T-helper 2 cell treated with Interferon-gamma antibody and Interleukin-4, amounts not matched to agents 5 μg/mL and 100 μg/mL, for 36 hours (primary cell): ENCODE measurements at regions not wholly inside any gene's neighbourhood (a gene's known extent, or its start where the extent isn't known, plus 50 kb on each side); places are given as distances from the start of the nearest gene placed in this dataset.

Experiments used
- DNase-seq: peaks from one replicate; pipeline ENCODE4 v3.0.0; 2021; ENCODE audit warnings: low spot score
- H3K27ac Mint-ChIP-seq: one replicate; pipeline ENCODE4 v1.8.0; 2021; ENCODE audit warnings: mild to moderate bottlenecking, mixed read lengths
- H3K27me3 Mint-ChIP-seq: one replicate; pipeline ENCODE4 v1.8.0; 2021; ENCODE audit warnings: low read depth, mixed read lengths
- H3K36me3 Mint-ChIP-seq: one replicate; pipeline ENCODE4 v1.8.0; 2021; ENCODE audit warnings: low read depth, mixed read lengths
- H3K4me1 Mint-ChIP-seq: one replicate; pipeline ENCODE4 v1.8.0; 2021; ENCODE audit warnings: low read depth, mixed read lengths
- H3K4me3 Mint-ChIP-seq: one replicate; pipeline ENCODE4 v1.8.0; 2022; ENCODE audit warnings: mild to moderate bottlenecking, moderate library complexity, mixed read lengths
- H3K9me3 Mint-ChIP-seq: one replicate; pipeline ENCODE4 v1.8.0; 2021; ENCODE audit warnings: mixed read lengths

DNA sequence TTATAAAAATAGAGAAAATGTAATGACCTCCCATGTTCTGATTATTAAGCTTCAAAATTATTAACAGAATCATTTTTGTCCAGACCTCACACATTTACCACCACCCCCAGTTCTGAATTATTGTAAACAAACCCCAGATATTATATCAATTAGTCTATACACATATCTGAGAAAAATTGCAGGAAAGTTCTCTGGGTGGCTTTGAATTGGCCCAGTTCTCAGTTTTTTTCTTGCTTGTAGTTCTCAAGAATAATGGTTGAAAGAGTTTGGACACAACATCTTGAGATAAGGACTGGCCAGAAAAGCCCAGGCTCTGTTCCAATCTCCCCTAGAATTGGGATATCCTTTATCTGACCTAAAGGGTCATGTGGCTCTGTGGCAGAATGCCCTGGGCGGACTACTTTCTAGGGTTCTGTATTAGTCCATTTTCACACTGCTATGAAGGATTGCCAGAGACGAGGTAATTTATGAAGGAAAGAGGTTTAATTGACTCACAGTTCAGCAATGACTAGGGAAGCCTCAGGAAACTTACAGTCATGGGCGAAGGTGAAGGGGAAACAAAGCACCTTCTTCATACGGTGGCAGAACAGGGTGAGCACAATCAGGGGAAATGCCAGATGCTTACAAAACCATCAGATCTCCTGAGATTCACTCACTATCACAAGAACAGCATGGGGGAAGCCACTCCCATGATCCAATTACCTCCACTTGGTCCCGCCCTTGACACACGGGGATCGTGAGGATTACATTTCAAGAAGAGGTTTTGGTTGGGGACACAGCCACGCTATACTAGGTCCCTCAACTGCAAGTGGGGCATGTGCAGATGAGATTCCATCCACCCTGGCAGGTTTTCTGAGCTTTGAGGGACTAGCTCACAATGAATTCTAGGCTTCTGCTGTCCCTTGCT lies 1504.6 kb upstream of the FLRT2 start:
- peaks cover 30% of the 10 kb centered on the region for H3K9me3 Mint-ChIP-seq
- no peak for DNase-seq
- H3K4me1 Mint-ChIP-seq = no peaks in the 10 kb centered on the region
- no peaks in the 10 kb centered on the region for H3K36me3 Mint-ChIP-seq
- no peak overlapping the region for H3K4me3 Mint-ChIP-seq
- H3K27ac Mint-ChIP-seq = no peak overlapping the region
- H3K27me3 Mint-ChIP-seq = no peaks in the 10 kb centered on the region

DNA sequence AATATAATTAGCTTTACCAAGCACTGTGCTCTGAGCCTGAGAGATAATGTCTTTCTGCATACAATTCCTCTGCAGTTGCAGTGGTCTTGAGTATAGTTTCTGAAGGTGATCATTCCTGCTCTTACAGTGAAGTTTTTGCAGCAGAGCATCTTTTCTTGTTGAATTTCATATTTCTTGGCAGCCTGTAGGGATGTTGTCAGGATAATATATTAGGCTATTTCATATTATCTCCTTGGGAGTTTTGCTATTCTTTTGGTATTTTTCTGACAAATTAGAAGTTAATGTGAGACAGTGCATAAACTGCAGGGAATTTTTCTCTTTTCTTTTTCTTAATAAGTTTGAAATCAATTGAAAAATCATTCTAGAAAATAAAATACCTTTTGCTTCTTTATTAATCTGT lies 1502.6 kb upstream of the FLRT2 start:
- Mint-ChIP-seq H3K4me1 (no peaks in the 10 kb centered on the region), H3K27me3 (no peaks in the 10 kb centered on the region), H3K9me3 (peaks cover 20% of the 10 kb centered on the region), H3K36me3 (no peaks in the 10 kb centered on the region), H3K4me3 (no peak overlapping the region), H3K27ac (no peak overlapping the region)
- no peak for DNase-seq

DNA sequence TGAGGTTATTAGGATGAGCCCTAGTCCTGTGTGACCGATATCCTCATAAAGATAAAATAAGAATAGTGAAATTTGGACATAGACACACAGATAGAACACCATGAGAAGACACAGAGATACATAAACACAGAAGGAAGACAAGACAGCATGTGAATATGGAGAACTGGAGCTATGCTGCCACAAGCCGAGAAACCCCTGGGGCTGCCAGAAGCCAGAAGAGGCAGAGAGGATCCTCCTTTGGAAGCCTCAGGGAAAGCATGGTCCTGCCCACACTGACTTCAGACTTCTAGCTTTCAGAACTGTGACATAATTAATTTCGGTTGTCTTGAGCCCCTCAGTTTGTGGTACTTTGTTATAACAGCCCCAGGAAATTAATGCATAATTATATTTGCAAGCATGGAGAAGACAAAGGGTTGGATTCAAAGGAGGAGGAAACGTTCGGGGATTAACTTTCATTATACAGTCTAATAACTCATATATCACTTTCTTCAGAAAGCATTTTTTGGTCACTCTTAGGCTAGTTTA lies 1501.8 kb upstream of the FLRT2 start:
- no peak overlapping the region for H3K27ac Mint-ChIP-seq
- peaks cover 20% of the 10 kb centered on the region for H3K9me3 Mint-ChIP-seq
- no peaks in the 10 kb centered on the region for H3K4me1 Mint-ChIP-seq
- H3K27me3 Mint-ChIP-seq = no peaks in the 10 kb centered on the region
- H3K4me3 Mint-ChIP-seq = no peak overlapping the region
- no peak for DNase-seq
- no peaks in the 10 kb centered on the region for H3K36me3 Mint-ChIP-seq

DNA sequence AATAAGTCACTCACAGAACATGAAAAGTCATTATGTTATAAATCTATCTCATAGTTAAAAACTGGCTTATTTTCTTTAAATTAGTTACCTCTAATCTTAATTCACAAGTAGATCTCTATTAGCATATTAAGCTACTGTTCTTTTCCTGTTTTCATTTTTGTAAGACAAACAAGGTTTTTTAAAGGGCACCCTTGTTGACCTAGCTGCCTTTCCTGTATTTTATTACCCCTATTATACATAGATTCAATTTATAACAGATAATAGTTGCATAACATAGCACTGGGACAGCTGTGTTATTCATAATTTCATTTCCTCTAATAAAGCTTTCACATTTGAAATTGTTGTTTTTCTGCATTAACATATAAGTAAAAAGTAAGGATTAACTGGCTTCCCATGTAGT lies 1500.7 kb upstream of the FLRT2 start:
- H3K27me3 Mint-ChIP-seq = no peaks in the 10 kb centered on the region
- no peaks in the 10 kb centered on the region for H3K4me1 Mint-ChIP-seq
- DNase-seq = no peak
- no peak overlapping the region for H3K27ac Mint-ChIP-seq
- no peak overlapping the region for H3K4me3 Mint-ChIP-seq
- H3K9me3 Mint-ChIP-seq = peaks cover 10% of the 10 kb centered on the region
- no peaks in the 10 kb centered on the region for H3K36me3 Mint-ChIP-seq

DNA sequence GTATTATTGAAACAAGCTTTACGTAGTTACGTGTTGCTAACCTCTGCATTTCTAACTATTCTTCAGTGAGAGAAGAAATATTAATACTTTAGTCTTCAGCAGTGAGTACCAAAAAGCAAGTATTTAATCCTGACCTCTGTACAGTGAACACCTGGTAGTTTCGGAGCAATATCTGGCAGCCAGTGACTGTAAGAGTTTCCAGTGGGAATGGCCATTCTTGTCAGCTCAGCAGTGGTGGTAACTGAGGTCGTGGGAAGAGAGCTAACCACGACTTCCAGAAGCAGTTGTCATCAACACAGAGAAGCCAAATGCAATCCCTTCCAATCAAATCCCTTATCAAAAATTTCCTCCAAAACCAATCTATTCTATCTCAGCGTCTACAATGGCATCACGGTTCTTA lies 1500.2 kb upstream of the FLRT2 start:
- no peak for DNase-seq
- H3K27me3 Mint-ChIP-seq = no peaks in the 10 kb centered on the region
- no peak overlapping the region for H3K27ac Mint-ChIP-seq
- no peaks in the 10 kb centered on the region for H3K36me3 Mint-ChIP-seq
- no peak overlapping the region for H3K4me3 Mint-ChIP-seq
- no peaks in the 10 kb centered on the region for H3K4me1 Mint-ChIP-seq
- H3K9me3 Mint-ChIP-seq = peaks cover 10% of the 10 kb centered on the region

DNA sequence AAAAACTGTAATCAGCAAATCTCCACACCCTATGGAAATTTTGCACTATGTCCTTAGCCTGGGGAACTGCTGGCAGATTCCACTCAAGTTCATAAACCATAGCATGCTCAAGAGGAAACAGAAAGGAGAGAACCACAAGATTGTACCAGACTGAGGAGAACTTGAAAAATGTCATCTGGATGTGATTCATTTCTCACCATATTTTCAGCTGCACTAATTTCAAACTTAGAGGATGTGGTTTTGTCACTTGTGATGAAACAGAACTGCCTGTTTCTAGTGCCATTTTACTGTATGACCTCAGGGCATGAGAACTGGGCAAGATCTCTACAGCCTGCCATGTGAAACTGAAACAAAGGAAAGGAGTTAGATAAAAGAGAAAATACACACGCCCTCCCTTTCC lies 1493.1 kb upstream of the FLRT2 start:
- Mint-ChIP-seq H3K36me3 (no peaks in the 10 kb centered on the region), H3K9me3 (peaks cover 29% of the 10 kb centered on the region), H3K27ac (no peak overlapping the region), H3K4me1 (peaks cover 5% of the 10 kb centered on the region), H3K4me3 (no peak overlapping the region), H3K27me3 (no peaks in the 10 kb centered on the region)
- DNase-seq = no peak

DNA sequence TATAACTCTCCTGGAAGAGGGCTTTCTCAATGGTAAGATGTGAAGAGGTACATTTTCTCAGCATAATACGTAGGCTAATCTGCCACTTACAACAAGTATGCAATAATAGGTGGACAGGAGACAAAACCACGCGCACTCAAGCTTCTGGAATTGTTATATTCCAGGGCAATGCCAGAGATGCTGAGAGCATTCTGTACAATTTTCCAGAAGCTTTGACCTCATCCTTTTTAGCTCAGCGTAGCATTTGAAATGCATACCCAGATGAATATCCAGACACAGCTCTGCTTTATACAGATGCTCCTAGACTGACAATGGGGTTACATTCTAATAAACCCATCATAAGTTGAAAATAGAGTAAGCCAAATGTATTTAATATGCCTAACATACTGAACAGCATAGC lies 1492.4 kb upstream of the FLRT2 start:
- Mint-ChIP-seq H3K27ac (no peak overlapping the region), H3K4me1 (peaks cover 5% of the 10 kb centered on the region), H3K27me3 (no peaks in the 10 kb centered on the region), H3K9me3 (peaks cover 30% of the 10 kb centered on the region), H3K4me3 (no peak overlapping the region), H3K36me3 (no peaks in the 10 kb centered on the region)
- DNase-seq = no peak

DNA sequence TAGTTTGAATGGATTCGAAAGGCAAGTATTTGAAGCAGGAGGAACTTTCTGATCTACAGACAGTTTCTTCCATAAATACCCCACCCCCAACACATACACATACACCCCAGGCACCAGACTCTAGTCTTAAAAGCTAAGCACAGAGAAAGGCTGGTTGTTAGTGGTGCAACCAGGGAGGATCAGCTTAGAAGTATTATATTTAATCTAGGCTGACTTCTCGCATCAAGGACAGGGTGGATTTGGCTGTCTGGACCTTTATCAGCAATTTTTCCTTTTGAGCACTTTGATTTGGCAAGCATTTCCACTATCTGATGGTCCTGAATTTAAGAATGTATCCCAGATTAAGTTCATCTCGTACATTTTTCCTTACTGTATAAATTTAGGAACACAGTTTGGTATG lies 1489.8 kb upstream of the FLRT2 start:
- Mint-ChIP-seq H3K27me3 (no peaks in the 10 kb centered on the region), H3K4me1 (peaks cover 5% of the 10 kb centered on the region), H3K27ac (no peak overlapping the region), H3K4me3 (no peak overlapping the region), H3K36me3 (no peaks in the 10 kb centered on the region), H3K9me3 (peaks cover 43% of the 10 kb centered on the region)
- no peak for DNase-seq

DNA sequence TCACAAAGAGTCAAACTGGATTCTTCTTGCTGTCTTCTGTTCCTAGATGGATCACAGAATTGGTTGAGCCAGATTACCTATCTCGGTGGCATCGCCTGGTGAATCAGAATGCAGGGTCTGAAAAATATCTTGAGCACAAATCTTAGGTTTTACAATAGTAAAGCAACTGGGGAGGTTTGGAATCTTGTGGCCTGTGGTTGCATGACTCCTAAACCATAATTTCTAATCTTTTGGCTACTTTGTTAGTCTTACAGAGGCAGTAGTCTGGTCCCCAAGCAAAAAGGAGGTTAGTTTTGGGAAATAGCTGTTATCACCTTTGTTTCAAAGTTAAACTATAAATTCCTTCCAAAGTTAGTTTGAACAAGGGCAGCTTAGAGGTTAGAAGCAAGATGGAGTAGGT lies 1488.5 kb upstream of the FLRT2 start:
- peaks cover 5% of the 10 kb centered on the region for H3K4me1 Mint-ChIP-seq
- no peak for DNase-seq
- no peaks in the 10 kb centered on the region for H3K27me3 Mint-ChIP-seq
- H3K4me3 Mint-ChIP-seq = no peak overlapping the region
- H3K36me3 Mint-ChIP-seq = no peaks in the 10 kb centered on the region
- no peak overlapping the region for H3K27ac Mint-ChIP-seq
- peaks cover 45% of the 10 kb centered on the region for H3K9me3 Mint-ChIP-seq

DNA sequence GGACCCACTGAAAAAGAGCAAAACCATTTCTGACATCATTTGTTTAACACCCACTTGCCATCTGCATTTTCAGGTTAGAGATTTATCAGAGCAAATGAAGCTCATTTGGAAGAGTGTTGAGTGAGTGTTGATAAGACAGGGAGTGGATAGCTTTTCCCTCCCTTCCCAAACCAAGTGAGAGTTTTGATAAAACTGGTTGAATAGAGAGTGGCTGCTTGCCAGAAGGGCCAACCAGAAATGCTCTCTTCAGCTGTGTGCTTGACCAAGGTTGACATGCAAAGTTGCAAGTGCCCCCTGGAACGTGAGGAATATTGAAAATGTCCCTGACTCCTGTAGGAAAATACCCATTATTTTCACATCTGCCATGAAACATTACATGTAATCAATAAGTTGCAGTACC lies 1487.0 kb upstream of the FLRT2 start:
- Mint-ChIP-seq H3K36me3 (no peaks in the 10 kb centered on the region), H3K27ac (no peak overlapping the region), H3K27me3 (no peaks in the 10 kb centered on the region), H3K4me1 (no peaks in the 10 kb centered on the region), H3K4me3 (no peak overlapping the region), H3K9me3 (peaks cover 36% of the 10 kb centered on the region)
- DNase-seq = no peak

DNA sequence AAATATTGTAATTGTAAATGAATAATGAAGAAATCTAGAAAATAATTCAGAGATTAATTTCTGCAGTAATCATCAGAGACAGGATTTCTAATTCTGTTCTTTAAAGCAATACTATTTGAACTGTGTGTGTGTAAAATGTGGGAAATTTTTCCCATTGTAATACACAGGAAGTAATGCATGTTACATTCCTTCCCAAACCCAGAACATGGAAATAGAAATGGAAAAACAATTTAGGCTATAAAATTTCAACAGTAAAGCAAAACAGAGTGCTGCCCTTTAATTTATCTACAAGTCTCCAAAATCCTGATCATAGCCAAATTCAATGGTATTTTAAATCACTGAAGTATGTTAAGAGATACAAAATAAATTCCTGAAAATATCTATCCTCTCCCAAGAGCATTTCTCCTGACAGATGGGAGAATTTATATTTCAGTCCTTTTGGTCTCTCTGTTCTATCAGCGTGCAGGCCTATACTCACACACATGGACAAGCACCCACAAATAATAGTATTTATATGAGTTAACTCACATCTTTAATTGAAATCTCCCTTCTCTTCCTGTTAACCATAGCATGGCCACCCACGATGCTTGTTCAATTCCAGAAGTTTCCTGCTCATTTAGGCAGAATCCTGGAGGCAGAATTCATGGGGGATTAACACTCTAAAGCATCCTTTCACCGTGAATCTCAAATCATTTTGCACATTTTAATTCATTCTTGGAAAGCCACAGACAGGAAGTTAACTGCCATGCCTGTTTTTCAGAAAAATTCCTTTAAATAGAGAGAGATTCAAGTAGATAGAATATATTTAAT lies 1465.4 kb upstream of the FLRT2 start:
- H3K4me3 Mint-ChIP-seq = no peak overlapping the region

DNA sequence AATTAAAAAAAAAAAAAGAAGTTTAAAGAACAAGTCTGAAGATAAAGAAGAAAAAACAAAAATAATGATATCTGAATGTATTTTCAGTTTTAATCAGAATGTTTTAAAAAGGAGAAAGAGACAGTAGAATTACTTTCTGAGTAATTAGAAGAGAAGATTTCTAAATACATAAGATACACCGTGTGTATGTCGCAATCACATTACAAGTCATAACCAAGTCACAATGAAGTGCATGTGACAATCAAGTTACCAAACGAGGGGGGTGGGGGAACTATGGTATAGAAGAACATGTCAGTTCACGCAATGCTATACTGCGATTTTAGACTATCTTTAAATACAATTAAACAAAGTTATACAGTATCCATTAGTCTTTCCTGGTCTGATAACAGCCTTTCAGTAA lies 1464.1 kb upstream of the FLRT2 start:
- Mint-ChIP-seq H3K4me1 (no peaks in the 10 kb centered on the region), H3K27me3 (no peaks in the 10 kb centered on the region), H3K9me3 (peaks cover 3% of the 10 kb centered on the region), H3K36me3 (no peaks in the 10 kb centered on the region), H3K4me3 (no peak overlapping the region), H3K27ac (no peak overlapping the region)
- no peak for DNase-seq

More for the DNA sequence above, 1465.4 kb upstream of the FLRT2 start:
- no peaks in the 10 kb centered on the region for H3K27me3 Mint-ChIP-seq
- no peaks in the 10 kb centered on the region for H3K36me3 Mint-ChIP-seq
- no peaks in the 10 kb centered on the region for H3K4me1 Mint-ChIP-seq
- H3K9me3 Mint-ChIP-seq = peaks cover 8% of the 10 kb centered on the region
- no peak overlapping the region for H3K27ac Mint-ChIP-seq
- no peak for DNase-seq

DNA sequence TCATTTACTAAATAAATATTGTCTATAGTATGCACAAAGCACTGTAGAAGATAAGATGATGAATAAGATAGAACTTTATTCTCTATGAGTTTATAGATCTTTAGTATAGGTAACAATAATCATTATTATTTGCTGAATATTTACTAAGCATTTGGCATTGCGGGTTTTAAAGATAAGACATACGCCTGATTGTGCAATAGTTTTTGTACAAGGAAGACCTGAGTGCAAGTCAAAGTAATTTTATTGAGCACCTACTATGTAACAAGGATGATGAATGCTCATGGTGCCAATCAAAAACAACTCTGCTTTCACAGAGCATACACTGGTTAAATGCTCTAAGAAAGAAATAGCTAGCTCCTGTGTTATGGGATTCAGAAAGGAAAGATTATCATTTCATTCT lies 1461.7 kb upstream of the FLRT2 start:
- no peak for DNase-seq
- Mint-ChIP-seq H3K27ac (no peak overlapping the region), H3K36me3 (no peaks in the 10 kb centered on the region), H3K9me3 (peaks cover 3% of the 10 kb centered on the region), H3K4me3 (no peak overlapping the region), H3K4me1 (no peaks in the 10 kb centered on the region), H3K27me3 (no peaks in the 10 kb centered on the region)

DNA sequence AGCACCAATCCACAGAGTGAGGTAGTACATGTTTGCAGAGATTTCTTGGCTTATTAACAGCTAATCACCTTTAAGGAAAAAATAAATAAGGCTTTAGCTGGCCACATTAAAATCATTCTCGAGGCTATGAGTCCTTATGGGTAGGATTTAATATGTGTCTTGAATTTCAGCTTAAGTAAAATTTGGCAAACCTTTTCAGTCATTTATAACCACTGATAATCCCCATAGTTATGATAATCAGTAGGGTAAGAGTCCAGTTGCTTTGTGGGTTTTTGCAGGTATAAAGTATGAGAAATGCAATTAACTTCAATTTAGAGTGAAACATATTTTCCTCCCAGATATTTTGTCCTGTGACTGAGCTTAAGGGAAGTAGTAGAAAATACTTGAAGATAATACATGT lies 1458.9 kb upstream of the FLRT2 start:
- Mint-ChIP-seq H3K27ac (no peak overlapping the region), H3K36me3 (no peaks in the 10 kb centered on the region), H3K4me1 (no peaks in the 10 kb centered on the region), H3K9me3 (peaks cover 19% of the 10 kb centered on the region), H3K27me3 (no peaks in the 10 kb centered on the region), H3K4me3 (no peak overlapping the region)
- no peak for DNase-seq
